HG03469 (cell line): ENCODE measurements at regions not wholly inside any gene's neighbourhood (a gene's known extent, or its start where the extent isn't known, plus 50 kb on each side); places are given as distances from the start of the nearest gene placed in this dataset.

Experiments
- ATAC-seq: cut with Tn5 transposase; IDR thresholded peaks from one replicate; pipeline ENCODE4 v1.9.1; 2021; ENCODE audit warnings: mild to moderate bottlenecking, moderate library complexity, moderate number of reproducible peaks; ENCODE audit not compliant: unreplicated experiment

- ATAC-seq: no peak
Measured at GRCh38 chr5:85813146-85813545, 804.6 kb upstream of the COX7C start.

- ATAC-seq: no peak
Measured at GRCh38 chr5:85814596-85814995, 803.1 kb upstream of the COX7C start.

GRCh38 chr5:85823462-85824426 lies 794.0 kb upstream of the COX7C start:
- no peak for ATAC-seq

- no peak for ATAC-seq
Measured at GRCh38 chr5:85838781-85839180, 779.0 kb upstream of the COX7C start.

- no peak for ATAC-seq
Measured at GRCh38 chr5:85841653-85842052, 776.1 kb upstream of the COX7C start.

- no peak for ATAC-seq
Measured at GRCh38 chr5:85843535-85843934, 774.2 kb upstream of the COX7C start.

GRCh38 chr5:85849411-85849810 lies 768.3 kb upstream of the COX7C start:
- ATAC-seq: no peak

- ATAC-seq: no peak
Measured at GRCh38 chr5:85865296-85865695, 752.4 kb upstream of the COX7C start.

- no peak for ATAC-seq
Measured at GRCh38 chr5:85868070-85868469, 749.7 kb upstream of the COX7C start.

GRCh38 chr5:85893996-85894395 lies 723.7 kb upstream of the COX7C start:
- no peak for ATAC-seq

- ATAC-seq: no peak
Measured at GRCh38 chr5:85896514-85896913, 721.2 kb upstream of the COX7C start.

GRCh38 chr5:85906460-85906859 lies 711.3 kb upstream of the COX7C start:
- no peak for ATAC-seq

- no peak for ATAC-seq
Measured at GRCh38 chr5:85910335-85910734, 707.4 kb upstream of the COX7C start.

GRCh38 chr5:85920984-85921383 lies 696.8 kb upstream of the COX7C start:
- no peak for ATAC-seq

GRCh38 chr5:85921590-85921989 lies 696.2 kb upstream of the COX7C start:
- no peak for ATAC-seq

- no peak for ATAC-seq
Measured at GRCh38 chr5:85927632-85928031, 690.1 kb upstream of the COX7C start.

GRCh38 chr5:85929713-85930112 lies 688.0 kb upstream of the COX7C start:
- ATAC-seq: no peak

GRCh38 chr5:85931220-85931619 lies 686.5 kb upstream of the COX7C start:
- ATAC-seq: no peak

GRCh38 chr5:85938201-85938600 lies 679.5 kb upstream of the COX7C start:
- ATAC-seq: no peak

GRCh38 chr5:85951707-85952210 lies 666.0 kb upstream of the COX7C start:
- ATAC-seq: no peak

- no peak for ATAC-seq
Measured at GRCh38 chr5:85952680-85953079, 665.1 kb upstream of the COX7C start.

- ATAC-seq: no peak
Measured at GRCh38 chr5:85967681-85968080, 650.1 kb upstream of the COX7C start.
